Activated T-cell treated with anti-CD3 and anti-CD28 coated beads, Interleukin-2, amount 50 U/mL, for 24 hours (primary cell): ENCODE measurements at regions not wholly inside any gene's neighbourhood (a gene's known extent, or its start where the extent isn't known, plus 50 kb on each side); places are given as distances from the start of the nearest gene placed in this dataset.
"Not testable (repeated sequence)": the region's sequence is repeated elsewhere in the genome, so short reads cannot be mapped to it uniquely, and the experiment has no call there.

Source experiments
- DNase-seq: peaks from one replicate; pipeline ENCODE4 v3.0.0-alpha.2; 2020
- H3K27ac Mint-ChIP-seq: 2 replicates; pipeline ENCODE4 v1.8.0; 2020; ENCODE audit warnings: mild to moderate bottlenecking, mixed read lengths
- H3K27me3 Mint-ChIP-seq: 2 replicates; pipeline ENCODE4 v1.8.0; 2020; ENCODE audit warnings: mixed read lengths
- H3K36me3 Mint-ChIP-seq: 2 replicates; pipeline ENCODE4 v1.8.0; 2020; ENCODE audit warnings: low read depth, mixed read lengths
- H3K4me1 Mint-ChIP-seq: 2 replicates; pipeline ENCODE4 v1.8.0; 2020; ENCODE audit warnings: low read depth, mixed read lengths
- H3K4me3 Mint-ChIP-seq: 2 replicates; pipeline ENCODE4 v1.8.0; 2020; ENCODE audit warnings: mild to moderate bottlenecking, moderate library complexity, mixed read lengths
- H3K9me3 Mint-ChIP-seq: 2 replicates; pipeline ENCODE4 v1.8.0; 2020; ENCODE audit warnings: mixed read lengths

GRCh38 chr2:87075054-87075790 is 53.6 kb upstream of the PLGLB1 start:
- Mint-ChIP-seq H3K4me1 (peaks cover 13% of the 10 kb centered on the region), H3K4me3 (peak overlapping the region; percentile 84), H3K27ac (peak overlapping the region; percentile 82)
- H3K27me3 Mint-ChIP-seq, H3K36me3 Mint-ChIP-seq, H3K9me3 Mint-ChIP-seq: not testable (repeated sequence)
- DNase-seq, result peak; percentile 68

DNA sequence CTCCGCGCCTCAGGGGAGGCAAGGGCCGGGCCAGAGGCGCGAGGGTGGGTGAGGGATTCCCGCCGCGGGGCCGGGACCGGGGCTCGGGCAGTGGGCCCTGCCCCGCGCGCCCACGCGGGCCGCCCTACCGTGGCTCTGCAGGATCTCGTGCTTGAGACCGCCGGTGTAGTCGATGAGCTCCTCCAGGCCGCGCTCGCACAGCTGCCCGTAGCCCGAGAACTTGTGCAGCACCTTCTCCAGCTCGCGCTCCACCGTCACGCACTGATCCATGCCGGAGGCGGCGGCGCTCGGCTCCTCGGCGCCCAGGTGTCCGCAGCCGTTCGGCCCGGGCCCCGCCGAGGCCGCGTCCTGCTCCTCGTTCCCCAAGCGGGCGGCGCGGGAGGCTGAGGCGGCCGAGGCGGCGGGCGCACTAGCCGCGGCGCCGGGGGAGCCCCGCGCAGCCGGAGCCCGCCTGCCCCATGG is 54.2 kb upstream of the PLGLB1 start:
- H3K4me1 Mint-ChIP-seq, H3K9me3 Mint-ChIP-seq, H3K27me3 Mint-ChIP-seq, H3K36me3 Mint-ChIP-seq: not testable (repeated sequence)
- Mint-ChIP-seq H3K4me3 (peak overlapping the region; percentile 82), H3K27ac (peak overlapping the region; percentile 91)
- peak; percentile 78 for DNase-seq

DNA sequence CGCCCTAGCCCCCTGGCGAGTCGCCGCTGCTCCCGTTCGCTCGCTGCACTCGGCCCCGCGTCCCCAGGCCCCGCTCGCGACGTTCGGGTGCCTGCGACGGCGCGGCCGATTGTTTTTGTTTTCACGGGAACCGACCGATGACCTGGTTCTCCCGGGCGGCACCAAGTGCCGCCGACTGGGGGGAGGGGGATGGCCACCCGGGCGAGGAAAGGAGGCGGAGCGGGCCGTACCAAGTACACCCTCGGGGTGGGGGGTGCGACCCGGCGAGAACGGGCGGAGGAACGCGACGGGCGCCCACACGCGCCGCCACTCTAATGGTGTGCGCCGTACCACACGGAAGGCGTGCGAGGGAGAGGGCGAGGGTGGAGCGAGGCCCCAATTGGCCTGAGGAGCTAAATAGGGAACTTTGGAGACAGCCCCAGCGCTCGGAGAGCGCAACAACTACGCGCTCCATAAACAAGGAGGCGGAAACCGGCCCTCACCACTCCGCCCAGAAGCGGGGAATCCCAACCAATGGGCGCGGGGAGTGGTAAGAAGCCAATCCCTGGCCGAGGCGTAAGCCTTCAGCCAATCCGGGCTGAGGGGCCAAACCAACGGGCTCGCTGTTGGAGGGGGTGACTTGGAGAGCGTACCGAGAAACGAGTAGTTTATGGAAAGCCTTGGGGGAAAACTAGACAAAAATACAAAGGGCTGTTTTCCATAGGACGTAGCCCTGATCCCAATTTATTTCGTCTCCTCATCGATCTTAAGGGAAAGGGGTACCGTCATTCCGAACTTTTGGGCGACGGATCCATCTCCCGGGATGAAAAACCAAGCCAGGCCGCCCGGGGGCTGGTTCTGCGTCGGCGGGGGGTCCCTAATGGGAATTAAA is 54.8 kb upstream of the PLGLB1 start:
- not testable (repeated sequence) for H3K36me3 Mint-ChIP-seq, H3K27me3 Mint-ChIP-seq

GRCh38 chr2:87077124-87077446 is 55.4 kb upstream of the PLGLB1 start:
- H3K27me3 Mint-ChIP-seq, H3K9me3 Mint-ChIP-seq, H3K36me3 Mint-ChIP-seq, H3K4me1 Mint-ChIP-seq, DNase-seq: not testable (repeated sequence)
- Mint-ChIP-seq H3K27ac (peak overlapping the region; percentile 98), H3K4me3 (peak overlapping the region; percentile 88)

More for the DNA sequence above, 54.8 kb upstream of the PLGLB1 start:
- Mint-ChIP-seq H3K4me3 (peak overlapping the region; percentile 88), H3K27ac (peak overlapping the region; percentile 98)
- H3K9me3 Mint-ChIP-seq, H3K4me1 Mint-ChIP-seq: not testable (repeated sequence)
- peak; percentile 92 for DNase-seq

- not testable (repeated sequence) for H3K27me3 Mint-ChIP-seq, H3K36me3 Mint-ChIP-seq, H3K4me1 Mint-ChIP-seq, H3K9me3 Mint-ChIP-seq, DNase-seq, H3K4me3 Mint-ChIP-seq, H3K27ac Mint-ChIP-seq
Observed at GRCh38 chr2:87081727-87082126, 60.1 kb upstream of the PLGLB1 start.

DNA sequence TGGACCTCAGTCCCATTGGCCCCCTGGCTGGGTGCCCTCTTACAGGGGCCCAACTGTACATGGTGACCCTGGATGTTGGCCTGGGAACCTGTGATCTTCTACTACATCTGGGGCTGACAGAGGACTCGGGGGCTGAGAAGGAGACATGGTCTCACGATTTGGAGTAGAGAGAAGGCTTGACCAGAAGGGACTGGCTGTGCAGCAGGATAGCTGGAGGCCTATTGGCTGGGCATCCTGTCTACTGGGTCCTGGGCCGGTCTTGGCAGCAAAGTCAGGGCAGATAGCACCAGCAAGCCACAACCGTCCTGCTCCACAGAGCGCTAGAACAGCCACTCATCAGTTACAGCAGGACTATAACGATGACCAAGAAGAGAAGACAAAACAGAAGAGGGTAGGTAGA is 66.4 kb upstream of the PLGLB1 start:
- not testable (repeated sequence) for H3K4me3 Mint-ChIP-seq, H3K36me3 Mint-ChIP-seq, DNase-seq, H3K9me3 Mint-ChIP-seq, H3K27ac Mint-ChIP-seq, H3K27me3 Mint-ChIP-seq, H3K4me1 Mint-ChIP-seq

DNA sequence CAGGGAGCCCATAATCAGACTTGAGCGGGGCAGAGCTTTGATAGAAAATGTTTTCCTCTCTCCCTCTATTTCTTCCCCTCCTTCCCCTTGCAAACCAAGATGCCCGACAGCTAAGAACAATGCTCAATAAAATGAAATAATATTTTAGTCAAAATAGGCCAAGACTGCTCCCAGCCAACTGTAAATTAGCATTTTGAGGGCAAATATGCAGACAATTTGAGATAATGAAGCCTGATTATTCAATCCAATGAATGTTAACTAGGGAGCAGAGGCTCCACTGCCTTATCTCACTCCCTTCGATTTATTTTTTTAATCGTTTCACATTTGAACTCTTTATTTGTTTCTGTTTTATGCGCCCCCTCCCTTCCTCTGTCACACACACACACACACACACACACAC is 67.8 kb upstream of the PLGLB1 start:
- H3K4me1 Mint-ChIP-seq, DNase-seq, H3K27ac Mint-ChIP-seq, H3K4me3 Mint-ChIP-seq, H3K36me3 Mint-ChIP-seq, H3K9me3 Mint-ChIP-seq, H3K27me3 Mint-ChIP-seq: not testable (repeated sequence)

DNA sequence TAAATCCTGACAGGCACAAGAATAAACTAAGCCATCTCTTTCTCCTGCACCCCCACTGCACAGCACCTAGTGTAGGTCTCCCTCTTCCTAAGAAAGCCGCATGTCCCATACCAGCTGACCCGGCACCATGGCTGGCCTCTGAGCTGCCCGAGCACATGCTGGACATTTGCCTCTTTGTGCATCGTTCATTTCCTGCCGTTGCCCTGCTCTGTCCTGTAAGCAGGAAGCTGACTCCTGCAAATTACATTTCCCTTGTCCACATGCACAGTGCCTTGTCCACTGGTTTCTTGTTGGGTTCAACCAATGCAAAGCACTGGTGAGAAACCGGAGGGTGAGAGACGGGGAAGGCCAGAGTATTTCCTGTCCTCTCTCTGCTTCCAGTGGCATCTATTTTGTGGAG is 71.6 kb upstream of the PLGLB1 start:
- not testable (repeated sequence) for H3K4me3 Mint-ChIP-seq, H3K36me3 Mint-ChIP-seq, H3K27ac Mint-ChIP-seq, DNase-seq, H3K4me1 Mint-ChIP-seq, H3K9me3 Mint-ChIP-seq, H3K27me3 Mint-ChIP-seq

DNA sequence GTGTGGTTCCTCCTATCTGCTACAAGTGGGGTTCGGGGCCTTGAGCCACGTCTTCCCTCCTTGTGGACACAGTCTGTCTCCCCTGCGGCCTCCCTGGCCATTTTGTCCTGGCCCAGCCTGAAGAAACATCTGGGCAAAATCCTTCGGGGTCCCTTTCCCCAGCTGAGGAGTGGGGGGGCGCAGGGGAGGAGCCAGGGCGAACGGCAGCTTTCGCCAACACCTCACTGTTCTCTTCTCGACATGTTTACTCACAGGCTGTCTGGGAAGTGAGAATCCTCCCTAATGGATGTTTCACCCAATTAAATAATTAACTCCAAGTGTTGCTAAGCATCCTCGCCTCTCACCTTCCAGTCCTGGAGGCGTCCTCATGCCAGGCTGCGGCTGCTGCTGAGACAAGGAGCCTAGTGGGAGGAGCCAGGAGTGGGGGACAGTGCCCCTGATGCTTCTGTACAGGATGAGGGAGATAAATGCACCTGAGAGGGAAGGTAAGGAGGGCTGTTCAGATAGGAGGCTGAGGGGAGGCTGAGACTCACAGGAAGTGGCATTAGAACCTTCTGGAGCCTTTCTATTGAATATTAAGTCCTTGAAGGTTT is 72.4 kb upstream of the PLGLB1 start:
- not testable (repeated sequence) for H3K4me3 Mint-ChIP-seq, H3K27me3 Mint-ChIP-seq, DNase-seq, H3K9me3 Mint-ChIP-seq, H3K4me1 Mint-ChIP-seq, H3K27ac Mint-ChIP-seq, H3K36me3 Mint-ChIP-seq

GRCh38 chr2:87095804-87096203 is 74.2 kb upstream of the PLGLB1 start:
- not testable (repeated sequence) for H3K27me3 Mint-ChIP-seq, H3K4me3 Mint-ChIP-seq, H3K36me3 Mint-ChIP-seq, H3K4me1 Mint-ChIP-seq, H3K9me3 Mint-ChIP-seq, H3K27ac Mint-ChIP-seq, DNase-seq

- not testable (repeated sequence) for H3K9me3 Mint-ChIP-seq, DNase-seq, H3K4me1 Mint-ChIP-seq, H3K27me3 Mint-ChIP-seq, H3K36me3 Mint-ChIP-seq
- Mint-ChIP-seq H3K27ac (peak overlapping the region; percentile 90), H3K4me3 (peak overlapping the region; percentile 16)
Observed at GRCh38 chr2:87128761-87129553, 107.3 kb upstream of the PLGLB1 start.

- H3K4me3 Mint-ChIP-seq, H3K27ac Mint-ChIP-seq, H3K27me3 Mint-ChIP-seq, H3K4me1 Mint-ChIP-seq, DNase-seq, H3K36me3 Mint-ChIP-seq, H3K9me3 Mint-ChIP-seq: not testable (repeated sequence)
Observed at GRCh38 chr2:87132577-87132976, 110.9 kb upstream of the PLGLB1 start.

DNA sequence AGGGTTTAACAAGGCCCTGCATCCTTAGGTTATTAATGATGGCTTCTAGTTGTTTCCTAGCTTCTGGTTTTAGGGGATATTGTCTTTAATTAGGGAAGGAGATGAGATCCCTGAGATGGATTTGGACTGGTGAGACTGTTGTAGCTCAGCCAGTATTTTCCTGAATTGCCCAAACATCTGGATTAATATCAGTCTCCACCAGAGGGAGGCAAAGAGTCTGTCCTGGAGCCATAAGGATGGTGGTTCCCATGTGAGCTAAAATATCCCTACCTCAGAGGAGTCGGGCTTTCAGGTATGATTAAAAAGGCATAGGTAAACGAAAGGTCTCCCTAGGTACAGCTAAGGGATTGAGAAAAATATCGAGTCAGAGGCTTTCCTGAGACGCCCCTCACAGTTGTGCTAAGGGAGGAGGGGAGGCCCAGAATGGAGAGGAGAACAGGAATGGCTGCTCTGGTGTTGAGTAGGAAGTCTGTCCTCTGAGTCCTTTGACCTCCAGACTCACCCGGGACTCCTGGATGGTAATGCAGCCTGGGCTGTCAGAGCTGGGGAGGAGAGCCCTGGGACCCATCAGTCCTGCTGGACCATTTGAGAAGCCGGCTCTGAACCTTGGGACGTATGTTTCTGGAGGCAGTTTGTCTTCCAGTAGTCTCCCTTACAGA is 130.3 kb upstream of the PLGLB1 start:
- not testable (repeated sequence) for H3K9me3 Mint-ChIP-seq, H3K4me3 Mint-ChIP-seq, H3K27me3 Mint-ChIP-seq, H3K27ac Mint-ChIP-seq, DNase-seq, H3K36me3 Mint-ChIP-seq, H3K4me1 Mint-ChIP-seq

DNA sequence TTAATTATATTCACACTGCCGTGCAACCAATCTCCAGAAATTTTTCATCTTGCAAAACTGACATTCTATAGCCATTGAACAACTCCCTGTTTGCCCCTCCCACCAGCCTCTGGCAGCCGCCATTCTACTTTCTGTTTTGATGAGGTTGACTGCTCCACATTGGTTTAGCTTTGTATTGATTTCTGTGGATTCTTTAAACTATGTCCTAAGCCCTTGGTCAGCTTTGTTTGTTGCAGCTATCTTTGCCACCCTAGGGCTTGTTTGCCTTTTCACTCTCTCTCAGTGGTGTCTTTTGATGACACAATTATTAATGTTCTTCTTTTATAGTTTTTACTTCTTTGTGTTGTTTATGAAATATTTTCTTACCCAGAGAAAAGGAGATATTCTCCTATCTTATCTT is 152.8 kb upstream of the PLGLB1 start:
- H3K27ac Mint-ChIP-seq, H3K27me3 Mint-ChIP-seq, H3K36me3 Mint-ChIP-seq, H3K4me3 Mint-ChIP-seq, DNase-seq, H3K9me3 Mint-ChIP-seq, H3K4me1 Mint-ChIP-seq: not testable (repeated sequence)
